ENCODE measurements at regions not wholly inside any gene's neighbourhood (a gene's known extent, or its start where the extent isn't known, plus 50 kb on each side); places are given as distances from the start of the nearest gene placed in this dataset.

- no peaks in the 10 kb centered on the region for H3K27me3 ChIP-seq (ENCODE audit: control insufficient read depth in 2 of 2, insufficient read depth in 2 of 2, low read length in 2 of 2)
- H3K79me2 ChIP-seq (ENCODE audit: control insufficient read depth, insufficient read depth, low read length), result no peaks in the 10 kb centered on the region
- TF ChIP-seq MYC (IDR thresholded peaks at IDR 0.05; ENCODE audit: low read depth, low read length), result no peak
- H3K27ac ChIP-seq (ENCODE audit: insufficient read depth, low read depth, low read length), result no peak overlapping the region
- dilution Hi-C loops (cut with MboI; ENCODE audit: extremely low pct_ligation_motif_present, low sequenced_read_pairs), result no loop called here
- H3K4me3 ChIP-seq (replicated peaks in 1 of 3; ENCODE audit: insufficient read depth in 1 of 3, low read depth in 1 of 3, low read length in 3 of 3), result no peak overlapping the region
- H3K9me3 ChIP-seq (replicated peaks; ENCODE audit: control insufficient read depth, insufficient read depth, low read length), result no peaks in the 10 kb centered on the region
- CTCF ChIA-PET, result interaction anchor here (1.1 to 2.3 kb wide), 3 partner anchors 9 to 48 kb away, joined by 5 to 18 read pairs (median 6); no protein-coding TSS in a partner anchor
- POLR2A ChIA-PET, result no interaction called here
- no peaks in the 10 kb centered on the region for H3K36me3 ChIP-seq (ENCODE audit: control insufficient read depth in 2 of 2, extremely low read depth in 1 of 2, insufficient read depth in 2 of 2, low read length in 2 of 2)
- no peak overlapping the region for H3K4me2 ChIP-seq (ENCODE audit: insufficient read depth, low read length)
- no peak overlapping the region for H3K9ac ChIP-seq (replicated peaks; ENCODE audit: extremely low read depth, insufficient read depth, low read length)
- H3K4me1 ChIP-seq (ENCODE audit: control insufficient read depth, extremely low read depth, insufficient read depth, low read length), result peaks cover 7% of the 10 kb centered on the region
- BruUV-seq (replicated peaks), result no TSS peak
- intact Hi-C loops (cut with micrococcal nuclease), result no loop called here
- no peaks in the 10 kb centered on the region for H3K9me1 ChIP-seq (replicated peaks; ENCODE audit: control insufficient read depth, extremely low read depth, insufficient read depth, low read length)
- H2AFZ ChIP-seq (ENCODE audit: low read depth, low read length), result no peak overlapping the region
- DNase-seq (ENCODE audit: low read depth, low spot score), result no peak
- no peak for FAIRE-seq
- no peaks in the 10 kb centered on the region for H4K20me1 ChIP-seq (replicated peaks; ENCODE audit: control insufficient read depth, extremely low read depth, insufficient read depth, low read length)
These were observed 696.6 kb downstream of the KCNA4 start for GRCh38 chr11:29320196-29320595.

- ChIA-PET POLR2A (no interaction called here), CTCF (interaction anchor here (1.1 to 2.3 kb wide), 2 partner anchors 10 to 24 kb away, joined by 5 to 18 read pairs; no protein-coding TSS in a partner anchor)
- H3K4me1 ChIP-seq (ENCODE audit: control insufficient read depth, extremely low read depth, insufficient read depth, low read length), result peaks cover 4% of the 10 kb centered on the region
- H3K27ac ChIP-seq (ENCODE audit: insufficient read depth, low read depth, low read length), result no peak overlapping the region
- no peak overlapping the region for H3K4me2 ChIP-seq (ENCODE audit: insufficient read depth, low read length)
- H3K4me3 ChIP-seq (replicated peaks in 1 of 3; ENCODE audit: insufficient read depth in 1 of 3, low read depth in 1 of 3, low read length in 3 of 3), result no peak overlapping the region
- dilution Hi-C loops (cut with MboI; ENCODE audit: extremely low pct_ligation_motif_present, low sequenced_read_pairs) (no loop called here), intact Hi-C loops (cut with micrococcal nuclease) (no loop called here)
- FAIRE-seq (no peak), DNase-seq (ENCODE audit: low read depth, low spot score) (no peak)
- no peak overlapping the region for H3K9ac ChIP-seq (replicated peaks; ENCODE audit: extremely low read depth, insufficient read depth, low read length)
- no peaks in the 10 kb centered on the region for H3K79me2 ChIP-seq (ENCODE audit: control insufficient read depth, insufficient read depth, low read length)
- no peaks in the 10 kb centered on the region for H3K9me3 ChIP-seq (replicated peaks; ENCODE audit: control insufficient read depth, insufficient read depth, low read length)
- no peaks in the 10 kb centered on the region for H3K27me3 ChIP-seq (ENCODE audit: control insufficient read depth in 2 of 2, insufficient read depth in 2 of 2, low read length in 2 of 2)
- no peak for TF ChIP-seq MAX (IDR thresholded peaks at IDR 0.05; ENCODE audit: insufficient read depth, insufficient read length)
- TF ChIP-seq MYC (IDR thresholded peaks at IDR 0.05; ENCODE audit: low read depth, low read length), result no peak
- TF ChIP-seq FOS (IDR thresholded peaks at IDR 0.05; ENCODE audit: borderline replicate concordance, insufficient read depth, low read length), result no peak
- no peak for TF ChIP-seq POLR2AphosphoS5 (IDR thresholded peaks at IDR 0.05; ENCODE audit: insufficient read depth, low read depth, low read length)
- no peak for TF ChIP-seq JUN (IDR thresholded peaks at IDR 0.05; ENCODE audit: borderline replicate concordance, insufficient read depth, insufficient read length, low read depth)
- no peak for TF ChIP-seq GATA2 (IDR thresholded peaks at IDR 0.05; ENCODE audit: insufficient read depth, insufficient read length, low read depth, low read length)
- no peak for TF ChIP-seq EZH2 (IDR thresholded peaks at IDR 0.05; ENCODE audit: borderline replicate concordance, low read depth, low read length, severe bottlenecking)
- TF ChIP-seq POLR2A (IDR thresholded peaks at IDR 0.05; ENCODE audit: low read depth, low read length), result no peak
- TF ChIP-seq CTCF (IDR thresholded peaks at IDR 0.05; ENCODE audit: extremely low read depth in 1 of 2, insufficient read depth in 1 of 2, low read depth in 1 of 2, low read length in 2 of 2), result no peak
- no TSS peak for BruUV-seq (replicated peaks)
- H2AFZ ChIP-seq (ENCODE audit: low read depth, low read length), result no peak overlapping the region
- no peaks in the 10 kb centered on the region for H3K9me1 ChIP-seq (replicated peaks; ENCODE audit: control insufficient read depth, extremely low read depth, insufficient read depth, low read length)
- no peaks in the 10 kb centered on the region for H3K36me3 ChIP-seq (ENCODE audit: control insufficient read depth in 2 of 2, extremely low read depth in 1 of 2, insufficient read depth in 2 of 2, low read length in 2 of 2)
- no peaks in the 10 kb centered on the region for H4K20me1 ChIP-seq (replicated peaks; ENCODE audit: control insufficient read depth, extremely low read depth, insufficient read depth, low read length)
These were observed 697.6 kb downstream of the KCNA4 start for GRCh38 chr11:29319210-29319609.
